ENCODE measurements at regions not wholly inside any gene's neighbourhood (a gene's known extent, or its start where the extent isn't known, plus 50 kb on each side); places are given as distances from the start of the nearest gene placed in this dataset.
A peak's percentile ranks its signal among the peaks of the same experiment; 100 is the strongest.
"Not testable (repeated sequence)": the region's sequence is repeated elsewhere in the genome, so short reads cannot be mapped to it uniquely, and the experiment has no call there.

GRCh38 chr2:220696280-220696669, 875.8 kb downstream of the EPHA4 start:
- no peak for DNase-seq (ENCODE audit: low spot score)

GRCh38 chr2:220697011-220697410, 875.1 kb downstream of the EPHA4 start:
- no peak for DNase-seq (ENCODE audit: low spot score)

GRCh38 chr2:220701115-220701514, 871.0 kb downstream of the EPHA4 start:
- DNase-seq (ENCODE audit: low spot score), result no peak

GRCh38 chr2:220703279-220703678, 868.8 kb downstream of the EPHA4 start:
- peak; percentile 63 for DNase-seq (ENCODE audit: low spot score)

GRCh38 chr2:220704081-220704480, 868.0 kb downstream of the EPHA4 start:
- no peak for DNase-seq (ENCODE audit: low spot score)

- no peak for DNase-seq (ENCODE audit: low spot score)
Measured at GRCh38 chr2:220704810-220705209, 867.3 kb downstream of the EPHA4 start.

- DNase-seq (ENCODE audit: low spot score), result no peak
Measured at GRCh38 chr2:220705678-220706077, 866.4 kb downstream of the EPHA4 start.

GRCh38 chr2:220707261-220707660, 864.8 kb downstream of the EPHA4 start:
- DNase-seq (ENCODE audit: low spot score), result no peak

GRCh38 chr2:220708366-220708765, 863.7 kb downstream of the EPHA4 start:
- no peak for DNase-seq (ENCODE audit: low spot score)

GRCh38 chr2:220717283-220717682, 854.8 kb downstream of the EPHA4 start:
- DNase-seq (ENCODE audit: low spot score), result no peak

GRCh38 chr2:220736778-220737177, 835.3 kb downstream of the EPHA4 start:
- DNase-seq (ENCODE audit: low spot score), result peak; percentile 6

GRCh38 chr2:220743203-220743602, 828.9 kb downstream of the EPHA4 start:
- DNase-seq (ENCODE audit: low spot score), result no peak

GRCh38 chr2:220744861-220745260, 827.2 kb downstream of the EPHA4 start:
- DNase-seq (ENCODE audit: low spot score), result no peak

GRCh38 chr2:220745682-220746081, 826.4 kb downstream of the EPHA4 start:
- DNase-seq (ENCODE audit: low spot score), result no peak

- DNase-seq (ENCODE audit: low spot score), result no peak
Measured at GRCh38 chr2:220747736-220748135, 824.4 kb downstream of the EPHA4 start.

GRCh38 chr2:220748875-220749479, 823.1 kb downstream of the EPHA4 start:
- no peak for DNase-seq (ENCODE audit: low spot score)

- peak; percentile 3 for DNase-seq (ENCODE audit: low spot score)
Measured at GRCh38 chr2:220753486-220753885, 818.6 kb downstream of the EPHA4 start.

GRCh38 chr2:220756653-220757052, 815.5 kb downstream of the EPHA4 start:
- DNase-seq (ENCODE audit: low spot score), result no peak

GRCh38 chr2:220758376-220758775, 813.7 kb downstream of the EPHA4 start:
- DNase-seq (ENCODE audit: low spot score), result not testable (repeated sequence)

- no peak for DNase-seq (ENCODE audit: low spot score)
Measured at GRCh38 chr2:220764171-220764570, 807.9 kb downstream of the EPHA4 start.

GRCh38 chr2:220767591-220768255, 804.4 kb downstream of the EPHA4 start:
- DNase-seq (ENCODE audit: low spot score), result no peak

- DNase-seq (ENCODE audit: low spot score), result no peak
Measured at GRCh38 chr2:220775856-220776488, 796.1 kb downstream of the EPHA4 start.

- not testable (repeated sequence) for DNase-seq (ENCODE audit: low spot score)
Measured at GRCh38 chr2:220779076-220779475, 793.0 kb downstream of the EPHA4 start.
